CD4-positive, alpha-beta T cell treated with Interferon gamma for 1 hour (primary cell): ENCODE measurements at regions not wholly inside any gene's neighbourhood (a gene's known extent, or its start where the extent isn't known, plus 50 kb on each side); places are given as distances from the start of the nearest gene placed in this dataset.

Experiments
- DNase-seq: peaks from one replicate; pipeline ENCODE4 v3.0.0-alpha.2; 2020

DNA sequence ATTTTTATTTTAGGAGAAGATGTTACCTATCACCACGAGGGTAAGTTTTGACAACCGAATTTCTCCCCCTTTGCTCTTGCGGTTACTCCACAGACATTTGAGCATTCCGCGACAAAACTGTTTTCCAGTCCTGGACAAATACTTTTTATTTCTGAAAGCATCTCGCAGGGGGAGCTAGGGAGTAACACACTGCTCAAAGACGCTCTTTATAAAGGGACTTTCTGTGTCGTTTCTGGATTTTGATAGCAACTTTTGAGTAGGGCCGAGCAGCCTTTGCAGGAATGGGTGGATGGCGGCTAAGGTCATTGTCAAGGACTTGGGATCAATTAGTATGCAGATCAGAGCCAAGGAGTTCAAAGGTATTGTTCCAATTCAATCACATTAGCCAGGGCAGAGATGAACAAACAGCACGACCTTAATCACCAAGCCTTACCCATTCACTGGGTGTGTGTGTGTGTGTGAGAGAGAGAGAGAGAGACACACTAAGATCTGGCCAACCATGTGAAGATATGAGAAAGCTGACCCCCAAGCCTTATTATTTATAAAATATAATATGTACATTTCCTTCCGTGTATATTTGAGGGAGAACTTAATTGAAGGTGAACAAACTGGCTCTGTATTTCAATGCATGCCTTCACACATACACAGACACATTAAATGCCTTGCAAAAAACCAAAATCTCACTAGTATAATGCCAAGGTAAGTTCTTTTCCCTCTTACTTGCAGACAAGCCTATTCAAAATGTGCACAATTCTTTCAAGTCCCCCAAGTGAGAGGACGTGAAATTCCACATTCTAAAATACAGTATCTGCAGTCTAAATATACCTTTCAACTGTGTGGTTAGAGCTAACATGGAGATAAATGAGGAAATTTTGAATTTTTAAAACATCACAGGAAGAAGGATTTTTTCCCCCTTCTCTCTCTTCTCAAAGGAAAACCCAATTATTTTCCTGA lies 613.8 kb downstream of the VRK1 start:
- no peak for DNase-seq

DNA sequence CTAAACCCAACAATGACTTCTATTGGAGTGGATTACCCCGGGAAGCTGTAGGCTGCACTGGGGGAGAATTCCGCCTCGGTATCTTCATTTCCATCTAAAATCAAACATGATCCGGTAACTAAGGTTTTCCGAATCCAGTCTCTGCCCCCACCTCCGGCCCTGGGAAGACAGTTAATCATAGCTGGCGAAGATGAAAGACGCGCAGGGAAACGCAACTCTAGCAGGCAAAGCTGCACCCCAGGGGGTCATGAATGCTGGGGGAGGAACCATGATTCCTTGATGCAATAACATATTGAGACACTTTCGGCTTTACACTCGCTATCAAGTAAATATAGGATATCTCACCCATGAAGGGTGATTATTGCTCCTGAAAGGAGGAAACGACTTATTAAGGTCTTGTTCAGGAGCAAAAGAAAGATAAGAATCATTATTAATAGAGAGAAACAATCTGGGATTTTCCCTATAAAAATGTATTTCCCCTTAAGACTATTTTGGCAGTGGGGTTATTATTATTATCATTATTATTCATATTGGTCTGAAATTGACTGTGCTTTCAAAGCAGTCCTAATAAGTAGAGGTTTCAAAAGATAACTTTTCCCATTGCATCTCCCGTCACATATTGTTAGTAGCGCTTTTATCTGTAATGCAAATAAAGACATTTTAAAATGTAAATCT lies 614.9 kb downstream of the VRK1 start:
- no peak for DNase-seq

DNA sequence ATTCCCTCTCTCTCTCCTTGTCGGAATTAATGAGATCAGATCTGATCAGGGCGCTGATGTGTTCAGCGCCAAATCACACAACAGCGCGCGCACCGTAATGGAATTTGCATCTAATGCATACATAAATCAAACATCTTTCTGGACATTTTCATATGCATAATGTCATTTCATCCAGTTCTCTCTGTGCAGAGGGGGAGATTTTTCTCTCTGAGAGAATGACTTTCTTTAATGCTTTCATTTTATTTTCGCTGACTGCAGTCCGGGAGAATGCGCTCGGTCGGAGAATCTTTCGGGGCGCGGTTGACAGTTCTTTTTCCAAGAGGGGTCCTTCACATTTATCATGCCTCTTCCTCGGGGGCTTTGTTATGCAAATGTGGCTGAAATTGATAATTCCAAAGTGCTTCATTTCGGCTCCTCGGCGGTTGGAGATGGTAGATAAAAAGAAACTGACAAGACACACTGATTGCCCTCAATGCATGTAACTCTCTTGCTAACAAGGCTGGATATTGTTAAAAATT lies 615.9 kb downstream of the VRK1 start:
- DNase-seq: no peak

DNA sequence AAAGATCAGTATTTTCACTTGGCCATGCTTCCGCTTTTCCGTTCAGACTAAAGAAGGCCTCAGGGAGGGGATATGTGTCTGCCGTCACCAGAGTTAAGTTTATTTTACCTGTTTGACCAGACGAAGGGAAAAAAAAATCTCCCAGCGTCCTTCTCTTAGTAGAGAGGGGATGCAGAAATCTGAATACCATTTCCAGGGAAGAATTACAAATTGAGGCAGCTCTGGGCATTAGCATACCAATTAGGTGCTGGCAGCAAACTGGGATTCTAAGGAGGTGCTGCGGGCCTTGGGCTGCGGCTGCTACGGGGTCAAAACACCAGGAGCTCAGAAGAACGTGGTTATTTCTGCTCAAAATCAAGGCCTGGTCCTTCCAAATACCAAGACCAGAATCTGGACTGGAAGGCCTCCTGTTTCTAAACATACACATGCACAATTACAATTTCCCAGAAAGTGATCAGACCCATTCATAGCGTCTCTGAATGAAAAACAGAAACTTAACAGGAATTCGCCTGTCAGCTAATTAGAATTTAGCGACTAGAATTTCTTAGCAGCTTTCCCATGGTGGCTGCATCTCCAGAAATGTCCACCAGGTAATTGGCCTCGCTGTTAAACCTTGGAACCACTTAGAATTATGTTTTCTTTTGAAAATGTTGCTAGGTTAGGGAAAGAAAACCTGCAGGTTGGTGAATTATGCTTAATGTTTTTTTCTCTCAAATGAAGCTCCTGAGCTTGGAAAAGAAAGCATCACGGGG lies 617.0 kb downstream of the VRK1 start:
- DNase-seq: no peak

DNA sequence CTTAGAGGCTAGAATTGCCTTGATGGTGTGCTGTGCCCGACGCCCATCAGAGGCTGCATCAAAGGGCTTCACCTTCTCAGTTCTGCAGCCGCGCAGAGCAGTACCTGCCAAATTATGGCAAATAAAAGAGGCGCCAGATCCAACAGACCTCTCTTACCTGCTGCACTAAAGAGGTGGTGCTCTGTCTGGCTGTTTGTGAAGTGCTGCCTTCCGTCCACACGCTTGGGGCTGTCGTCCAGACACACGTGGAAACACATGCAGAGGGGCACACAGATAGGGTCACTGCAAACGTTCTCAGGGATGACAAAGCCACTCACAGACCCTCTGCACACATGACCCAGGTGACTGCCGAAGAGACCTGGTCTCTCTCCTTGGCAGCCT lies 617.5 kb downstream of the VRK1 start:
- DNase-seq: no peak

DNA sequence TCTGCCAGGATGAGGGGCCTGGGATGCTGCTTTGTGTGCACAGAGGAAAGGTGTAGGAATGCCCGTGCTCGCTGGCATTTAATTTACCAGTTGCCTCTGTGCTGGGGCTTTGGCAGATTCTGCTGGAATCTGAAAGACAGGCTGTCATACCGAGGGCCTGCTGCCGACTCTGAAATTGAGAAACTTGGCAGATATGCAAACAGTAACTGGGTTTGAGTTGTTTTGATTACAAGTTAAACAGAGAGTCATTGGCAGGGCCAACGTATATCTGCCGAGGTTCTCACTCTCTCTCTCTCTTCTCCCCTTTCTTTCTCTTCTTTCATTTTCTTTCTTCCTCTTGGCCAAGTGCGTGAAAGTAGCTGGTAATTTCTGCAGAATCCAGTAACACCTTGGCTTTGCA lies 618.7 kb downstream of the VRK1 start:
- DNase-seq: no peak

DNA sequence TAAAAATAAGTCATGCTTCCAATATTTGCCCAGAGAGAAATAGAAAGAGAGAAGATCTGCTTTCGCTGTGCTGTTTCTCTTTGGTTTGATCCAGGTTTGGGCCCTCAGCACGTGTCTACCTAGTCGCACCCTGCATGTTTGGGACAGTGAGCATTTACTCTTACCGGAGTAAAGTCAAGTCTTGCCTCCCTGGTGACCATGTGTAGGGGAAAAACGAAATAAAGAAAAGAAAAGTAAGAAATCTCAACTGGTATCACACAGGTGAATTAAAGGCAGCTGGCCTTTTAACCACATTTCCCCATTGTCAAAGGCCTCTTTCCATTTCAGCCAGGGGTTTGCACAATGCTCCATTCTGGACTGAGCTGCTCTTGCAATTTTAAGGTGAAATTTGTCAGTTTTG lies 619.4 kb downstream of the VRK1 start:
- DNase-seq: no peak

DNA sequence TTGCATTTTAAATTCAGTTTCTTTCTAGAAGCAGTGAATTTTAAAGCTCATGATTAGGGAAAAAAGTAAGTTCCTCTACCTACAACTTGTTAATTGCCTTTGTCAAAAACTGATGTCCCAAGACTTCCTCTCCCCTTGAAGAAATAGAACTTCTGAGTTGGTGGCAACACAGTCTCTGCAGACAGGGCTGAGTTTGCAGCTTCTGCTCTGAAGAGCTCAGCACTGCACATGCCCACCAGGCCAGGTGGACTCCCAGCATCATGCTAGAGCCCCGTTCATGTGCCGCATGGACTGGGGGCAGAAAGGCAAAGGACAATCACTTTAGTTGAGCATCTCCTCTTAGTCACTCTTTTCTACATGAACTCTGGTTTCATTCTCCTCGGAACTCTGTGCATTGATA lies 620.1 kb downstream of the VRK1 start:
- DNase-seq: no peak

DNA sequence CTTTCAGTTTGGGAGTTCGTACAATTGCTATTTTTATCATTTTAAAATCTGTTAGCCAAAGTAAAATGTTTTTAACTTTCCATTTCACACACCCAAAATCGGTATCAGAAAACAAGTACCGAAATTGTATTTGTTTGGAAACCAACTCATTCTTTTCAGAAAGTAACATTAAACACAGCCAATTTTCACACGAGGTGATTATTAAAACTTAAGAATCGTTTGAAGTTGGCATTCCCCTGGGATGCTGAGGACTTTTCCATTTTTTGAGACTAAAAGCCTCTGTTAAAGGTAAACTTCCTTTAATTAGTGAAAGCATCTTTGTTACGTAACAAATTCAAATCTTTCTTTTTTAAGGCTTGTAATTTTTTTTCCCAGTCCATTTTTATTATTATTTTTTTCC lies 623.0 kb downstream of the VRK1 start:
- DNase-seq: no peak

DNA sequence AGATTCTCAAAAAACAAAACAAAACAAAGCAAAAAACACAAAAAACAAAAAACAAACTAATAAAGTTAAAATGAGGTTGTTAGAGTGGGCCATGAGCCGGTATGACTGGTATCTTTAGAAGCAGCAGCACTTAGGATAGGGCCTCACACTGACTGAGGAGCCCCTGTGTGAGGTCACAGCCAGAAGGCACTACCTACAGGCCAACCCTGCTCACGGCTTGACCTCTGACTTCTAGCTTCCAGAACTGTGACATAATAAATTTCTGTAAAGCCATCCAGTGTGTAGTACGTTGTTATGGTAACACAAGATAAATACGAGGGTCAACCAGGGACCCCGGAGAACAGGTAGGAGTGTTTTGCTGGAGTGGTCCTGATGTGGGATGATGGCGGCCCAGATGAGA lies 629.6 kb downstream of the VRK1 start:
- no peak for DNase-seq

DNA sequence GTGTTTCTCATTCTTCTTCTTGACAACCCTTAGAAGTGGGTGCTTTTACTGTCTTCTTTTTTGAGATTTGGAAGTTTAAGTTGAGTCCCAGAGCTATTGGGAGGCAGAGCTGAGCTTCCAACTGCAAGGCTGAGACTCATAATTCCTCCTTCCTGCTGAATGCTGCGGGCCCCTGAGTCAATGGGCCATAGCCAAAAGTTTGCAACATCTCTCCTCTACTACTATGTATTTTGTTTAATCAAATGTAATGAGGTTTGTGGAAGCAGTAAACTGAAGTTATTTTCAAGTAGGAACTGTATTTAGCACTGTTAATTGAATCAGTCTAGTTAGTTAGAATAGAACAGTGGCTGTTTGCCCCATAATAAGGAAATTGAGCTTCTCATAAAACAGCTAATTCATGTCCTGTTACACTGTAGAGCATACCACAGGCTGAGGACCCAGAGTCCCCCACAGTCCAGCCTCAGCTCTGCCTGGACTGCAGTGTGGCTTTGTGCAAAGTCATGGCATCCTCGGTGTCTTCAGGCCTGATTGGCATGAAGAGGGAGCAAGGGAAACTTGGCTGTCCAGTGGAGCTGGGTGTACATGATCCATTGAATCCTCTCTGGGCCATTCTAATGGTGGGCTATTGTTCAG lies 631.7 kb downstream of the VRK1 start:
- DNase-seq: no peak

DNA sequence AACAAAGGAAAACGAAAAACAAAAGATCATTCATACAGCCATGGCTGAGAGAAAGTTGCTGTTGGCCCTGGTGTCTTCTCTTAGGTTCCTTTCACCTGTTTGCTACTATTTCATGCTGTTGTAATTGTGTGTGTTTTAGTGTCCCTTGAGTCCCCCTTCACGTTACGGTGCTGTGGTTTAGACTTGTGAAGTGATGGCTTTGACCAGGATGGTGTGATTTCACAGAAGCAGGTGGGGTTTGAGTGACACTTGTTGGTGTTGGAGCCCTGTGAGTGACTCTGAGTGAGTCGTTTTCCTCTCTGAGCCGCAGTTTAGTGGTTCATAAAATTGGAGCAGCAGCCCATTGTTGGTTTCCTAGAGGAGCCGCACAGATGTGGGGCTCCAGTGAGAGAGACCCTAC lies 635.4 kb downstream of the VRK1 start:
- peak; percentile 7 for DNase-seq

DNA sequence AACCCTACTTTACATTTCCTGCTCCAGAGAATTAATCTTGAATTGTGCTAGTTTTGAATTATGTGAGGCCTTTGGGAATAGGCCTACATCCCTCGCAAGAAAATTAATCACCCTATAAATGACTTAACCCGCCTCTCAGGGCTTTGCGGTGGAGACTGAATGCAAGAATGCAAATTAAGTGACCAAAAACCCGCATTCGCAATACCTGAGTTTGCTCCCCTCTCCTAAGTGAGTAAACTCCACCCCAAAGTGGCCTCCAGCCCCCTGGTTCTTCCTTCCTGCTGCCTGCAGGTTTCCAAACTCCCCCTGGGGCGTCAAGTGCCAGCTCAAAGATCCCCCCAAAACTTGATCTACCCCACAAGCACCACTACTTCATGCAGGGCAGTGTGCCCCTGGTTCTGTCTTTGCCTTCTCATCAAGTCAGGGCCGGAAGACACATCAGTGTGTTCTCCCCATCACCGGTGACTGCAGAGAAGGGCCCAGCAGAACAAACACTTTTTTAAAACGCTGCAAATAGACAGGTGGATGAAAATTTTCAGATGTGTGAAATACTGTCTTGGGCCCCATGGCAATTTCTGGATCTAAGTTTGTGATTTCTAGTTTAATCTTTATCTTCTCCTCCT lies 644.7 kb downstream of the VRK1 start:
- DNase-seq: no peak

DNA sequence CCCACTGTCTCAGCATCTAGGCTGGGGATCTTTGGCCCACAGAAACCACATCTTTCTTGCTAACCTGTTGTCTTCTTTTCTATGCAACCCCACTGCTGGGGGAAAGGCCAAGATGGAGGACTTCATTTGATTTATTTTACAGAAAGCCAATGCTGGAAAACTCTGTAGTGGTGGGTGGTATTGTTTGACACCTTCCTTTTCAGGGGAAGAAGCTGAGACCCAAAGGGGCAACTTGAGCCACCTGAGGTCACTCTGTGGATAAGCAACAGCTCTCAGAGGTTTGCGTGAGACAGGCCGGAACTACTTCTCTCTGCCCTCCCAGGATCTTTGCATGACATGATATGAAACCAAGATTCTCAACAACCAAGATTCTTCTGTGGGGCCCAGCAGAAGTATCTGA lies 645.2 kb downstream of the VRK1 start:
- DNase-seq: no peak

DNA sequence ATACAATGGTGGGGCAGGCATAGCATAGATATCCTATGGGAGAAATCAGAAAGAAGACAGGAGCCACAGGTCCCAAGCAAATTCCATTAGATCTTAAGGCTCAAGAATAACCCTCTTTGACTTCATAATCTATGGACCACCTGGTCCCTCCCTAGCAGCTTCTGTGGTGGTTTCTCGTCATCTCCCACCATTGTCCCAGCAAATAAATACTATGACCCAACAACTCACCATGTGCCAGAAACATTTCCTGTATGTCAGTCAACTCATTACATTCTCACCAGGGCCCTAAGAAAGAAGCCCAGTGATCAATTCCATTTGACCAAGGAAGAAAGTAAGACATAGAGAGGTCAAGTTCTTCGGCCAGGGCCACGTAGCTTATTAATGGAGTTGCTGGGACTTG lies 646.2 kb downstream of the VRK1 start:
- no peak for DNase-seq

DNA sequence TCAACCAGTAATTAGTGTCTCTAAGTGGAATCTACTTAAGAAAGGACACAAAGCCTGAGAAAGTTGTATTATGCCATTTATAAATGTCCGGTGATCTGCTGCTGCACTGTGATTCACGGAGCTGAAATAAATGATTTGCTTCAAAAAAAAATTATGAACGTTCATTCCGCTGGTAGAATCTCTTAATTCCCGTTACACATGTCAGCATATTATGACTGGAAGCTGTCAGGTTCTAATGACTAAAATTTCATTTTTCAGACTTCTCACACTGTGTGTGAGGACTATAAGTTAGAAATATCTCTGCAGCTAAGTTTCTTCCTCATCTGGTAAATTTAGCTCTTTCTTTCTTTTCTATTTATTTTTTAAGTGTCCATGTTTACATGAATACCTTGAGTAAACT lies 647.1 kb downstream of the VRK1 start:
- DNase-seq: no peak

DNA sequence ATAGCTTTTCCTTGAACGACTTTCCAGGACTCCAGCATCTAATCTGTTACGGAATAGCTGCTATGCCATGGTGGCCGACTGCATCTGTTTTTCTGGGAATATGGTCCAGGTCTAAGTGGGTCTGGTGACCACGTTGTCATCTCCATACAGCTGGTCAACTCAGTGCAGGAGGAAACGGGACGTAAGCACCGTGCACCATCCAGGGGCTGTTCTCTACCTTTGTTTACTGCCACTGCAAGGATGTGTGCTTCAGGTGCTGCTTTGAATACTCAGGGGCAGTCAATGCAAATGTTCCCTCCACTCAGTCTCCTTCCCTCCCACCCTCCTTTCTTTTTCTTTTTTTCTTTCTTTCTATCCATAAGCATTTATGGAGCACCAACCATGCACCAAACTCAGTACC lies 648.2 kb downstream of the VRK1 start:
- no peak for DNase-seq

DNA sequence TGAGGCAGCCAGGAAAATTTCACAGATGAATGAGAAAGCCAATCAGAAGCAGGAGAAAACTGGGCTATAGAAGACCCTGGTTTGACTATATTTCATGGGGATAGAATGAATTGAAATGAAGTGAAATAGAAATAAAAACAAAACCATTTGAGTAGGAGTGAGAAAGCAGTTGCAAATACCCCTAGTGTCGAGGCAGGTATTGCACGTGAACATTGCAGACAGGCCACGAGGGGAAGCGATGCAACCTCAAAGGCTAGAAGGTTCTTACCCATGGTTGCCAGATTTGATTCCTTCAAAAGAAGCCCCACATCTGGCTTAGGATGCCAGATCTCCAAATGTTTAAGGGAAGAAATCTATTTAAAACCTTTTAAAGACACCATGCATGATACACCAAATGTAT lies 648.9 kb downstream of the VRK1 start:
- no peak for DNase-seq

DNA sequence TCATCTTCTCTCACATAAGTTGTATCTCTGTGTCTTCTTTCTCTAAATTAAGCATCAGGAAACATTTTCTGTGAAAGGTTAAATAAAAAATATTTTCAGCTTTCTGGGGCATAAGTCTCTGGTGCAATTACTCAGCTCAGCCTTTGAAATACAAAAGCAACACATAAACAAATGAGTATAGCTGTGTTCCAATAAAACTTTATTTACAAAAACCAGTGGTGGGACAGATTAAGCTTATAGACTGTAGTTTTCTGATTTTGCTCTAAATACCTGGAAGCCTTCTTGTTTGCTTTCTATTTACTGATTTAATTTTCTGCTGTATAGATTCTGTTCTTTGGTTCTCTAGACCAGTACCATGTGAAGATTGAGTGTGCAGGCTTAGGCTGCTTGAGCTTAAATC lies 655.1 kb downstream of the VRK1 start:
- no peak for DNase-seq

DNA sequence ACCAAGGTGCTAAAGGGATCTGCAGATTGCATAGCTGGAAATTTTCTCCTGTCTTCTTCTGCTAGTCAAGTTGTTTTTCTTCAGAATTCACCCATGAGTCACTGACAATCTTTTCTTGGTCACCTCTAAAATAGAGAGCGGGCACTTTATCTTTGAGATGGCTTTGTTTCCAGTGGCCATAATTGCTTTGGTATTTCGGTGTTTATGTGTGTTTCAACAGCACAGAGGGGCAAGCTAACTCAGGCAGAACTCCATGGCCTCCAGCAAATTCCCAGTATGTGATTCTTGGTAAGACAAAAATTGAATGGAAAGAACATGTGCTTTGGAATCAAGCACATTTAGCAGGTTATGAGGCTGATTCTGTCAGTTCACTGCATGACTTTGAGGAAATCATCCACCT lies 656.8 kb downstream of the VRK1 start:
- no peak for DNase-seq

DNA sequence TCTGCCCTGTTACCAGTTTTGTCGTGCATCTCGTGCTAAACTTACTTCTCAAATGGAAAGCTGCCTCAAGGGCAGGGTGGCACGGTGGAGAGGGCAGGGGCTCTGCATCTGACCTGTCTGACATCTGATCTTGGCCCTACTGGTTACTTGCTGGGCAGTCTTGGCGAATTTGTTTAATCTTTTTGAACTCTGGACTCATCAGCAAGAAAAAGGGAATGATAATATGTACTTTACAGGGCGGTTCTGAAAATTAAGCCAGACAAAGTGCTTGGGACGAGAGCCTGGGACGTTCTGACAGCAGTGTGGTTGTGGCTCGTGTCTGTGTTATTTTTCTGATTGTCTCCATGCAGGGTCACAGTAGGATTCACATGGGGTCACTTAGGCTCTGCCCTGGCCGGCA lies 659.3 kb downstream of the VRK1 start:
- DNase-seq: no peak

DNA sequence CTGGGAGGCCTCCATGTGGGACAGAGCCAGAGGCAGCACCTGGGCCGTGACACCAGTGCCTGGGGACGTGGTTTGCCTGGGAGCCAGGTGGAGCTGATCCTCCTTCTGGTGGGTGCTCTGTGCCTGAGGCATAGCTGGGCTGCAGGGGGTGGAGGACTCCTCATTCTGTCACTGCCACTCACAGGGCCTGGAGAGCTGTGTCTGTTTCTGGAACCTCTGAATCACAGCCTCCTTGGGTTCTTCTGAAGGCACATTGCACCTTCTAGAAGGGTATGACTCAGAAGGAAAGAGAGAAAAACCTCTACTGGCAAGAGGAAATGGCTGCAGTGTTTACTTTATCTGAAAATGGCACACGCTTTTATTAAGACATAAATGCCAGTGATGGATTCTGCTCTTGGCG lies 659.8 kb downstream of the VRK1 start:
- peak; percentile 17 for DNase-seq
